Stimulated activated CD4-positive, alpha-beta T cell treated with anti-CD3 and anti-CD28 coated beads, Interleukin-1b, Interleukin-23, amount 100 ng/mL, for 4 hours (primary cell): ENCODE measurements at regions not wholly inside any gene's neighbourhood (a gene's known extent, or its start where the extent isn't known, plus 50 kb on each side); places are given as distances from the start of the nearest gene placed in this dataset.
"Not testable (repeated sequence)": the region's sequence is repeated elsewhere in the genome, so short reads cannot be mapped to it uniquely, and the experiment has no call there.

Source experiments
- DNase-seq, 2 donors: peaks; one replicate each; pipeline ENCODE4 v3.0.0-alpha.2; 2020; ENCODE audit warnings: low read depth in 2 of 2

DNA sequence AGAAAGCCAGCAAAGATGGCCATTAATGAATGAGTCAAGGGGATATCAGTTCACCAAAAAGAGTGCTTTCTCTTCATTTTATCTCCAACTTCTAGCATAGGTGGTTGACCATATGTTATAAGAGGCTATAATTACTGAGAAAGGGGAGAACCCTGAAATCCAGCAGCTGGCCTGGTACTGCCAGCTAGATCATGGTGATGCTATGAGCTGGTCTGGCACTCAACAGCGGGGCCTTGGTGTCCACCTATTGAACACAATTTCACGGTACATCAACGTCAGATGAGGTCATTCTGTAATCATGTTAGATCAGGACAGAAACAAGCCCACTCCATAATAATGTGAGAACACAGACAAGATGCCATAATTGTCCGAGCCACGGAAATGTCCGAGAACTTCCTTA lies 1644.8 kb upstream of the PCDH7 start:
- DNase-seq, result no peak

DNA sequence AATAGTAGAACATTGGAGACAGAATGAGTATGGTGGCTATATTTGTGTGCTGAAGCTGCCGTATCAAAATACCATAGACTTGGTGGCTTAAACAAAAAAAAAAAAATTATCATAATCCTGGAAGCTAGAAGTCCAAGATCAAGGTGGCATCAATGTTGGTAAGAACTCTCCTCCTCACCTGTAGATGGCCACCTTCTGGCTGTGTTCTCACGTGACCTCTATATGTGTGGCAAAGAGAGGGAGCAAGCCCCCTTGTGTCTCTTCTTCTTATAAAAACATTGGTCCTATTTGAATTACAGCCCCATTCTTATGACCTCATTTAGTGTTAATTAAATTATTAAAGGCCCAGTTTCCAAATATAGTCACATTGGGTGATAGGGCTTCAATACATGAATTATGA lies 1640.9 kb upstream of the PCDH7 start:
- no peak for DNase-seq

DNA sequence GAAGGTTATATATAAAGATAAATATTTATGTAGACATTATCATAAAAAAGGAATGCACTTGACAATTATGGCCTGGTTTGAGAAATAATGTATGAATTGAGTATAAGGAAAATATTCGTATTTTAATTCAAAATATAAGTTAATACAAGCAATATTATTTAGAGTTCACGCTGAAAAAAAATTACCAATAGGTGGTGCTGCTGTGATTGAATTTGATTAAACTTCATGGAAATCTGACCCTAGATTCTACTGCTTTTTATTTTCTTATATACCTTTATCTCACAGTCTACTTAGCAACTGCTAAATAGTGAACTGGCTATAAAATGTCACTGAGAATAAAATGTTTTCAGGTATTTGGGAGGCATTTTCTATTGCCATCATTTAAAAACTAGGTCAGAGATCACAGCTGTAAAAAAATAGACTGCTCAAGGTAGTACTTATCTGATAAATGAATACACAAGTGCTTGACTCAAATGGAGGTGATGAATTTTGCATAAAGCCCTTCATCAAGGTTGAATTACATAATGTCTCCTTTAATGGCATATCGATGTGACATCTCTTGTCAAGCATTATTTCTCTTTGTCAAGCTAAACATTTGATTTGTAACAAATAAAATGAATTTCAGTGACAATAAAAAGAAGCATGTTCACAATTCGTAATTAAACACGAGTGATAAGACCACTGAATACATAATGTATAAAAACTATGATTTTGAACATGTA lies 1638.8 kb upstream of the PCDH7 start:
- DNase-seq, result no peak

DNA sequence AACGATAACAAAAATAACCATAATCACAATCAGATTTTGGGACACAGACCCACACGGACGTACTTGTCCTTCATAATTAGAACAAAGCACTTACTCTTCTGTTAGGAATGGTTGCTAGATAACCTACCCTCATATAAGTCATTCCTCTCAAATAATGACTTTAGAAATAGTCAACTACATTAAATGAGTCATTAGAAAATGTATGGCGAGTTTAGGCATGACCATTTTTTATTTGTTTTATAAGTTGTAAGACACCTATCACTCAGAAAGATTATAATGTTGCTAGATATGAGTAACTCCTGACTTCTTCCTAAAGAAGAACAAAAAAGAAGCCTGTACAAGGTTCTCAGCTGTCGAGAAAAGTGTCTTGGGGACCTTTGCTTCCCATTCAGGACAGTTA lies 1637.5 kb upstream of the PCDH7 start:
- no peak for DNase-seq

DNA sequence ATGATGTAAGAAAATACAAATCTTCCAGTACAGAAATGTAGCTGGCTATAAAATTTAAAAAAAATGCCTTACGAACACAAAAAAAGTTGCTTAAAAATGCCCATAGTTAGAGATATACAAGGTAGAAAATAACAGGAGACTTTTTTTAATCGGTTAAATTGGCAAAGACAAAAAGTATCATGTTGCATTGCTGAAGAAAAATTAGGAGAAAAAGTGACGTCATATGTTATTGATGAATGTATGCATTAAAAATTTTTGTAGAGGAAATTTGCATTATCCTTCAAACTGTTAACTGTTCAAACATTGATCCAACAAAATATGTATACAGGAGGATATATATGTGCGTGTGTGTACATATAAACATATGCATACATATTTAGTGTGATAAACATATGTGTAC lies 1634.4 kb upstream of the PCDH7 start:
- DNase-seq, result no peak

DNA sequence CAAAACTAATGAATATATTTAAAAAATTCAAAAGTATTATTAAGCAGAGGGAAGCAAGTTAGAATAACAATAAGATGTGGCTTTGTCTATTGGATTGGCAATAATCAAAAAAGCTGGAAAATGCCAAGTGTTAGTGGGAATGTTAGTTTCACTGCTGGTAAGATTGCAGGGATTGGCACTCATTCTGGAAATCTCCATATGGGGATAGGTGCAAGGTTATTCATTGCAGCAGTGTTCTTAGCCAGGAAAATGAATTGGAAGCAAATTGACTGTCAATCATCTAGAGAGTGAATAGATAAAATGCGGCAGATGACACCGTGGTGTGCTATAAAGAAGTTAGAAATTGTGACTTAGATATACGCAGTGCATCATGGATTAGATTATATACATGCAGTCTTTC lies 1615.5 kb upstream of the PCDH7 start:
- no peak for DNase-seq

DNA sequence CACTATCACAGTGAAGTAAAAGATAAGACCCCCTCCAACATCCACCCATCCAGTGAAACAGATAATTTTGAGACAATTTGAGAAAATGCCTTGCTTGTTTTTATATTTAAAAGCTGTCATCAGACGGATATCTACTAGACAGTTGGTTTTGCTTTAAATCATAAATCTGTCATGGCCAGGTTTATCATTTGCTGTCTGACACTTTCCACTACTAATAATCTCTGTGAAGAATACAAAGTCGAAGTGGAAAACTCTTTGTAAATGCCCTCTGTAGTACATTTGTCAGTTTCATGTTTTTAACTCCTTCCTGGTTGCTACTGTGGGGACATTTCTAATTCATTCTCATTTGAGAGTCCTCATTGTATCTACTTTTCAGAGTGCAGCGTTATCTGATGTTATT lies 1606.2 kb upstream of the PCDH7 start:
- DNase-seq, result no peak

DNA sequence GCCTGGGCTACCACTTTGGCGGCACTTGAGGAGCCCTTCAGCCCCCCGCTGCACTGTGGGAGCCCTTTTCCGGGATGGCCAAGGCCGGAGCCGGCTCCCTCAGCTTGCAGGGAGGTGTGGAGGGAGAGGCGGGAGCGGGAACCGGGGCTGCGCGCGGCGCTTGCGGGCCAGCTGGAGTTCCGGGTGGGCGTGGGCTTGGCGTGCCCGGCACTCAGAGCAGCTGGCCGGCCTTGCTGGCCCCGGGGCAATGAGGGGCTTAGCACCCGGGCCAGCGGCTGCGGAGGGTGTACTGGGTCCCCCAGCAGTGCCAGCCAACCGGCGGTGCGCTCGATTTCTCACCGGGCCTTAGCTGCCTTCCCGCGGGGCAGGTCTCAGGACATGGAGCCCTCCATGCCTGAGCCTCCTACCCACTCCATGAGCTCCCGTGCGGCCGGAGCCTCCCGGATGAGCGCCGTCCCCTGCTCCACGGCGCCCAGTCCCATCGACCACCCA lies 1602.9 kb upstream of the PCDH7 start:
- DNase-seq, result not testable (repeated sequence)

DNA sequence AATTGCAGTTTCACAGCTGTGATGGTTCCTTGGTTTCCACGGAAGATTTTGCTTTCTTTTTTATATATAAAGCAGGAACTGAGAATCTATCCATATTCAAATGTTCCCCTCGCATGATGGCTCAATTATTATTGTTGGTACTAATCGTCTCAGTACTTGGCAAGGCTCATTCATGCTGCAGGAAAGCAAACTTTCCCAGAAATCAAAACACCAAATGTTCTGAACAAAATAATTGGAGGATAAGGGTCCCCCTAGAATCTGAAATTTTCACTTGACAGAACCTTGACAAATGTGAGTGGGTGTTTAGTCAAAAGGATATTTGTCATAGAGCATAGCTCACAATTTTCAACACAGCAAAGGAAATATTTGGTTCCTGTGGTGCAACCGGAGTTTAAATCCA lies 1598.6 kb upstream of the PCDH7 start:
- DNase-seq, result no peak

DNA sequence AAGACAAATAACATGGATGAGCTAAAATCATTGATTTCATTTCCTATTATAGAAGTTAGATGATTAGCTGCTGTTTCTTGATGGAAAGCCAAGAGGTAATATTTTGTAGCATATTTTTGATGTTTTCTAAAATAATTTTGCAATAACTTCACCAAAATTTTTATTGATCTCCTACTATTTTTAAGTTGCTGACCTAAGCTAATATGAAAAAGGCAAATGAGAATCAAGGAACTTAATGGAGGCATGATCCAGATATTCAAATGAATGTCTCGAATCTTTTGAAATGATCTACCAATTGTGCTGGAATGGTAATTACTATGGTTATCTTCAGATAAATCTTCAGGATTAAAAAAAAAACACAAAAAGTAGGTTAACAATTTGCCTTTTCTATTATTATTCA lies 1591.4 kb upstream of the PCDH7 start:
- DNase-seq, result no peak

DNA sequence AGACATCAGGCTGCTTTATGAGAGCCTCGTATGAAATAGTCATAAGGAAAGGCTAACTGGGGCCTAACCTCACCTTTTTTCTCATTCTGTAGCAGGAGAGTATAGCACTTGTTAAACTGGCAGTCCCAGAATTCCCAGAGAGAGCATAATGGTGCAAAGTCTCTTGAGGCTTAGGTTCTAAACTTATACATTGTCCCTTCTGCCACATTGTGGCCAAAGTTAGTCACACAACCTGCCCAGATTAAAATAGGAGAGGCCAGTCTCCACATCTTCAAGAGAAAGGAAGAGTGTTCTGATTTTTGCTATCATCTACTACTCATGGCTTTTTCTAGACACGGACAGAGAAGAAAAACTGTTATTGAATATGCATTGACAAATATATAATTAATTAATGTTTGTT lies 1588.9 kb upstream of the PCDH7 start:
- no peak for DNase-seq

DNA sequence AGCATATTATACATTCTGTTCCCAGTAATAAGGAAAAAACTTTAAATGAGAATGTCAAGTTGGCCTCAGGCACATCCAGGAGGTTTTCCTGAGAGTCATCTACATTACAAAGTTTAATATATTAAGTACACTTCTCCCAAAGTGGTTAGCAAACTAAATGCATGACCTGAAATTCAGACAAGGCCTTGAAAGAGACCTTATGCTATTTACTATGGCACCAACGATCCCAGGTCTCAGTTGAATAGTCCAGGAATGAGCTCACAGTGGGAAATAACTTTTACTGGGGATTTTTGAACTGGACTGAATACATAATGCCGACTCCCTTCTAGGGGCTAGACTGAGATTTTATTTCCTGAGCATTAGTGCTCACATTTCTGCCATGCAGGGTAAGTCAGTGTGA lies 1577.5 kb upstream of the PCDH7 start:
- no peak for DNase-seq

DNA sequence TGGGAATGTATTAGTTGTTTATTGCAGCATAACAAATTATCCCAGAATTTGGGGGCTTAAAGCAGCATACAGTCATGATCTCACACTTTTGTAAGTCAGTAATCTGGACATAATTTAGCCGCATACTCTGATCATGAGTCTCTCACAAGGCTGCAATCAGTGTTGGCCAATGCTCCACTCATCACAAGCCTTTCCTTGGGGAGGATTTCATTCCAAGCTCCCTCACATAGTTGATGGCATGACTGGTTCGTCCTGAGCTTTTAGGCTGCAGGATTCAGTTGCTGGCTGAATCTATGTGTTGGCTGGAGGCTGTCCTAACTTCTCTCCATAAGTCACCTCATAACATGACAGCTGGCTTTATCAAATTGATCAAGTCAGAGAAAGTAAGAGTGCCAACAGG lies 1568.6 kb upstream of the PCDH7 start:
- no peak for DNase-seq

DNA sequence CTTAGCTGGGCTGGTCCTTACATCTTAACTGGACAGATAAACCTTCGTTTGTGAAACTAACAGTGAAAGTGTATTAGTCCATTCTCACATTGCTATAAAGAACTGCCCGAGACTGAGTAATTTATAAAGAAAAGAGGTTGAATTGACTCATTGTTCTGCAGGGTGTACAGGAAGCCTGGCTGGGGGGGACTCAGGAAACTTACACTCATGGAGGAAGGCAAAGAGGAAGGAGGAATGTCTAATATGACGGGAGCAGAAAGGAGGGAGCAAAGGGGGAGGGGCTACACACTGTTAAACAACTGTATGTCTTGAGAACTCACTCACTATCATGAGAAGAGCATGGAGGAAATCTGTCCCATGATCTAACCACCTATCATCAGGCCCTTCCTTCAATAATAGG lies 1566.5 kb upstream of the PCDH7 start:
- no peak for DNase-seq

DNA sequence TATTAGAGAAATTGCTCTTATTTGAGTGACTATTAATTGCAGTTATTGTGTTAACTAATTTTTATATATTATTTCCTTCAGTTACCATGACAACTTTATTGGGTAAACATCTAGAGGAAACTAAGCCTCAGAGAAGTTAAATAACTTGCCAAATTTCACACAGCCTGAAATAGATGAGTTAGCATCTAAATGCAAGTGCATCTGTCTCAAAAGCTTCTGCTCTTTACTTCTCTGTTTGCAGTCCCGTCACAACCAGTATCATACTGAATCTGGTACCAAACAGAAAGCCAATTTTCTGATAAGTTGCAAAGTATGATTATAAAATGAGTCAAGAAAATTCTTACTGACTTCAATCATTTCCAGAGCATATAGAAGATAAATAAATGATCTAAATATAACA lies 1544.9 kb upstream of the PCDH7 start:
- no peak for DNase-seq

DNA sequence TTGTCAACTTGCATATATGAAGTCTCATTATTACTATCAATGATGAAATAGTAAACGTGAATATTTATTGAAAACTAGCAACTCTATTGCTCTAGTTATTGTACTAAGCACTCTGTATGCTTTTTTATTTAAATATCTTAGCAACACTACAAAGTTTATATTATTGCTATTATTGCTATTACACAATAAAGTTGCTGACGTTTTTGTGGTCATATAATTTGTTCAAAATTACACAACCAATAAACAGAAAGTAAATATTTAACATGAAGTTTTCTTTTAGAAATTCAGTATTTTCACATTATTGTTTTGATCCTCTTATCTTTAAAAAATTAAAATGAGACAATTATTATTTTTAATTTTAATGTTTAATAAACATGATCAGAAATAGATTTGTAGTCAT lies 1521.1 kb upstream of the PCDH7 start:
- no peak for DNase-seq

DNA sequence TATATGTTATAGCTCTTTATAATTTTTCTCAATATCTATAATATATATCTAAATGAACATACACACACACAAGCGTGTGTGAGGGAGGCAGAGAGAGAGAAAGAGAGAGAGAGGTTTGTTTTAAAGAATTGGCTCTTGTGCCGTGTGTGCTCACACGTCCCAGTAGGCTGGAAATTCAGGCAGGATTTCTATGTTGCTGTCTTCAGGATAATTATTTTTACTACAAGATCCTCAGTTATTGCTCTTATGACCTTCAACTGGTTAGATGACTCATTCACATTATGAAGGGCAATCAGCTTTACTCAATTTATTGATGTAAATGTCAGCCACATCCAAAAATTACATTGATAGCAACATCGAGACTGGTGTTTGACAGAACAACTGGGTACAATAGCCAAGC lies 1520.7 kb upstream of the PCDH7 start:
- DNase-seq, result no peak

DNA sequence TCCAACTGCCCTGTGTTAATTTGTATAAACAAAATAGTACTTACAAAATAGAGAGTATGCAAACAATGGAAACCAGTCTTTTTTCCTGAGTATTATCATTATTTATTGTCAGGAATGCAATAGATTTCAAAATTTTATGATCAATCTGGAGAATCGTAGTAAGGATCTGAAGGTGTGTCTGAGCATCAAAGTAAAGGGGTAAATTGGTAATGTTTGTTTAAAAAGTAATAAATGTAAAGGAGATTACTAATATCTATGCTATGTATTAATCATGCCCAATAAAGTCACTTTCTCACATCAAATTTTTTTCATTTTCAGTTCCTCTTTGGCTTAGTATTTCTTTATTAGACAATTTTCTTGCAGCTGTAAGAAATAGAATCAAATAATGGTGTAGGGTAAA lies 1507.1 kb upstream of the PCDH7 start:
- DNase-seq, result no peak

DNA sequence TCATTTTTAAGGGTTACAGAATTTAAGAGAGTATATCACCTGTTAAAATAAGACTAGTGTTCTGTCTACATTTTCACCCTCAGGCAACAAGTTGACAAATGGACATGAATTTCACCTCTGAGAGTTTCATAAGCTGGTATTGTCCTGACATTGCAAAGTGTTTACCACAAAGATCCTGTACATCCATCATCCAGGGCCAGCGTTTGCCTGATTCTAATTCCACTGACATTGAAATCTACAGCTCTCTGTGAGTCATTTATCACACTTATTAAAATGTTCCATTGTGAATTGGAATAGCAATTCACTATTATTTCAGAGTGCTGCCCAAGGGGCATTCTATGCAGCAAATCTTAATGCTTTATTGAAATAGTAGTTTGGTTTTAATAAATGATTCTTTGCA lies 1499.4 kb upstream of the PCDH7 start:
- DNase-seq, result no peak

DNA sequence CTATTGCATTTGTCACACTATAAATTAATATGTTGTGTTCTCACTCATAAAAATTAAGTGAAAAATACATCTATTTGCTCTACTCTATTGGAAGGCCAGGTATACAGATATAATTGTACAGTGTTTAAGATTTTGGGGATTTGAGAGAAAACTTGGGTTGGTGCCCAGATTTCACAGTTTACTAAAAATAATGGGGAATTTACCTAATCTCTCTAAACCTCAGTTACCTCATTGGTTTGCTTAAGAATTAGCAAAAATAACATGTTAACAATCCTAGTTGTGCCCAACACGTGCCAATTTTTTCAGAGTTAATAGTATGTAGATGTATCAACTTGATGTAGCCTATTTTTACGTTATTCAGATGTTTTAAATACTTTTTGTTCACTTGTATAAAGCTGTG lies 1495.3 kb upstream of the PCDH7 start:
- DNase-seq, result no peak

DNA sequence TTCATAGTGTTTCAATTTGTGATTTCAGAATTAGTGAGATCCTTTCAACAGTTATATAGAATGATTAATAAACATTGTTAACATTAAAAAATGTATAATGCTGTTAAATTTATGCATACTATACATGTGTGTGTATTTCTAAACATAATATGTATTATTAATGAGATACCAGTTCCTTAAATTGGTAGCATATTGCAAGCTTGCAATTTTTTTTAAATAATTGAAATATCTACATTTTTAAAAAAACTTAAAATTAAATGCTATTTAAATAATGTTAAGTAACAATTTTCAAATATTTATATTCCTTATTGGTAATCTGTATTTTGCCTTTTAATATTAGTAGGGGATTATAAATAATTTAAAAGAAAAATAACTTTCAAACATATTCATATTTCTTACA lies 1479.5 kb upstream of the PCDH7 start:
- DNase-seq, result no peak

DNA sequence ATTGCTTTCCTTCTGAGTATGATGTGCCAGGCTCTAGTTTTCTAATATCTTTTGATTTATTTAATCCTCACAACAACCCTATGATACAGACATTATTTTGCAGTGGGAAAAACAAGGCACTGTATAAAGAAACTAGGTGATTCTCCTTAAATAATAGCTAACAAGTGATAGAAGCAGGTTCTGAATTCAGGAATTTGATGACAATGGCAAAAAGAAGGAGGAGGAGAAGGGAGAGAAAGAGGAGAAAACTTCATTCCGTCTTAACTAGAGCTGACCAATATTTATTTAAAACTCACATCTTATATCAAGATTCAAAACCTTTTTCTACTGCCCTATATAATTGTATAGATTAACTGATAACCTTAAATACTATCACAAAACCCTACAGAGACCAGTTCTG lies 1477.1 kb upstream of the PCDH7 start:
- no peak for DNase-seq

DNA sequence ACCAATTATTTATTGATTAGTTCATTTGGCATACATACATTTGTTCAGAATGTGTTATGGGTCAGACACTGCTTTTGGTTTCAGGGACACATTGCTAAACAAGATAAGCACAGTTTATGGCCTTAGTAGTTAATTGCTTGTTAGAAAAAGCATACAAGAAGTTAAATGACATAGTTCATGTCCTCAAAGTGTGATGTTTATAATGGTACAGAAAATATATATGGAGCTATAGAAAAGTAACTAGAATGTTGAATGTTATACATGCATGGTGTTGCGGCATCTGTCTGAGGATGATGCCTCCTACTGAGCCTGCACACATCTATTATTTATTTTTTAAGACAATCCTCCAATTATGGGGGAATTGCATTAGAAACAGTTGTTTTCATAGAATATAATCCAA lies 1476.3 kb upstream of the PCDH7 start:
- no peak for DNase-seq

DNA sequence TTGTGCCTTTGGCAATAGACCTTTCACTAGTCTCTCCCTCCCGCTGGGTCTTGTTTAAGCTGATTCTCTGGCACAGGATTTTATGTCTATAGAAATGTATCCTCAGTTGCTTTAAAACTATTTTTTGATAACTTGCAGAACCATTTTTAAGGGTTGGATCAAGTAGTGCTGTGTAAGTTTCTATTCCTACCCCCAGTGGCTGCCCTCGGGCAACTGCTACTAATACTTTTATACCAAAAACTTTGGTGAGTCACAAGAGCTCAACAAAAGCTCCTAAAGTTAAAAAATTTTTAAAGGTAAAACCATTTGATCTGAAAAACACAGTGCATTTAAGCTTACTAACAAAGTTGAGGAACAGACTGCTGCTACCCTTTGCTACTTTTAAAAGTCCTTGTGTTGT lies 1460.6 kb upstream of the PCDH7 start:
- DNase-seq, result no peak
